ENCODE measurements at regions not wholly inside any gene's neighbourhood (a gene's known extent, or its start where the extent isn't known, plus 50 kb on each side); places are given as distances from the start of the nearest gene placed in this dataset.

DNA sequence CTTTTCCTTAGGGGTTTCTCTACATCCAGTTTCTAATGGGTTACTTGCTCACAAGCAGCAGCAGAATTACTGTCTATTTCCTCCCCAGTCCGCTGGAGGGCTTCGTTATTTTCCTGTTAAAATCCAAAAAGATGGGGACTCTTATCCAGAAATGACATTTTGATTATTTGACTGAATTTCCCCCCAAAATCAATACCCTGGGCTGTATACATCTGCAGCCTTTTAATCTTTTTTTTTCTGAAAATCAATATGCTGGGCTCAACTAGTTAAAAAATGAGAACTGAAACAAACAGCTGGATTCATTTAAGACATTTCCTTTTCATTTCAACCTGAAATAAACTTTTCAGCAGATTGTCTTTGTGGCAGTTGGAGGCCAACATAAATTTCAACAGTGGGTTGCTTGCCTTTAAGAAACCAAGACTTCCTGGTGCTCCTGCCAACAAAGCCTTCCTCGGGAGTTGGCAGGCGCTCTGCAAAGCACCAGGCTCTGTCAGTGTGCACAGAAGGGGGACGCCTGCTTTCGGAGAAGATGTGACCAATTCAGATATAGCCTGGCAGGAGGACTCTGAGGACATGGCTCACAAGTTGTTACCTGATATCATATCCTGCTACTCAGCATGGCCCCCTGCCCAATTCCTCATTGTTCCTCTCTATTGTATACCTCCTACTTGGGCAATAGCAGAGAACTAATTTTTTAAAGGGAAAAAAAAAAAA, 204.7 kb upstream of the ARG1 start:
- peak overlapping the region; percentile 97 for H3K27ac Mint-ChIP-seq
- no peaks in the 10 kb centered on the region for H3K27me3 Mint-ChIP-seq
- peak overlapping the region in 1 of 5 experiments; percentile 44 for H3K4me3 ChIP-seq (ENCODE audit: control extremely low read depth in 1 of 5, extremely low read depth in 1 of 5, insufficient read depth in 1 of 5, low read depth in 2 of 5, low read length in 4 of 5)
- no peaks in the 10 kb centered on the region for H3K36me3 ChIP-seq (replicated peaks in 1 of 2; ENCODE audit: control extremely low read depth in 1 of 2, control insufficient read depth in 1 of 2, extremely low read depth in 1 of 2, insufficient read depth in 2 of 2, low read length in 1 of 2)
- no peaks in the 10 kb centered on the region for H3K9me3 Mint-ChIP-seq (ENCODE audit: insufficient read depth)
- H3K27me3 ChIP-seq (replicated peaks in 1 of 4; ENCODE audit: control extremely low read depth in 1 of 4, control insufficient read depth in 3 of 4, insufficient read depth in 4 of 4, low read length in 3 of 4) = no peaks in the 10 kb centered on the region
- H3K4me1 ChIP-seq (ENCODE audit: control insufficient read depth in 2 of 2, insufficient read depth in 2 of 2, low read length in 2 of 2) = peaks cover 36 to 39% of the 10 kb centered on the region in 2 donors
- ATAC-seq (ENCODE audit: low read depth) = peak; percentile 60
- 0% methylated on average over 6 of the region's 6 CpGs for WGBS (ENCODE audit: insufficient coverage)
- DNase-seq = peak; percentile 44
- peaks cover 39% of the 10 kb centered on the region for H3K4me1 Mint-ChIP-seq
- intact Hi-C loops (cut with micrococcal nuclease) = no loop called here
- peak overlapping the region; percentile 73 for H3K4me2 ChIP-seq (replicated peaks; ENCODE audit: low read depth, low read length, poor library complexity, severe bottlenecking)
- peak overlapping the region; percentile 35 for H3K9ac ChIP-seq (ENCODE audit: low read length)
- H3K27ac ChIP-seq (ENCODE audit: low read length in 2 of 2) = peak overlapping the region; percentile 43
- no peak for TF ChIP-seq EZH2 (IDR thresholded peaks at IDR 0.05; ENCODE audit: borderline replicate concordance, insufficient read depth, low read depth, low read length, poor library complexity, severe bottlenecking)
- TF ChIP-seq, protein P1, sequence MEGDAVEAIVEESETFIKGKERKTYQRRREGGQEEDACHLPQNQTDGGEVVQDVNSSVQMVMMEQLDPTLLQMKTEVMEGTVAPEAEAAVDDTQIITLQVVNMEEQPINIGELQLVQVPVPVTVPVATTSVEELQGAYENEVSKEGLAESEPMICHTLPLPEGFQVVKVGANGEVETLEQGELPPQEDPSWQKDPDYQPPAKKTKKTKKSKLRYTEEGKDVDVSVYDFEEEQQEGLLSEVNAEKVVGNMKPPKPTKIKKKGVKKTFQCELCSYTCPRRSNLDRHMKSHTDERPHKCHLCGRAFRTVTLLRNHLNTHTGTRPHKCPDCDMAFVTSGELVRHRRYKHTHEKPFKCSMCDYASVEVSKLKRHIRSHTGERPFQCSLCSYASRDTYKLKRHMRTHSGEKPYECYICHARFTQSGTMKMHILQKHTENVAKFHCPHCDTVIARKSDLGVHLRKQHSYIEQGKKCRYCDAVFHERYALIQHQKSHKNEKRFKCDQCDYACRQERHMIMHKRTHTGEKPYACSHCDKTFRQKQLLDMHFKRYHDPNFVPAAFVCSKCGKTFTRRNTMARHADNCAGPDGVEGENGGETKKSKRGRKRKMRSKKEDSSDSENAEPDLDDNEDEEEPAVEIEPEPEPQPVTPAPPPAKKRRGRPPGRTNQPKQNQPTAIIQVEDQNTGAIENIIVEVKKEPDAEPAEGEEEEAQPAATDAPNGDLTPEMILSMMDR (IDR thresholded peaks at IDR 0.05) = no peak
- ChIA-PET CTCF (interaction anchor here (1.3 kb wide), 1 partner anchor 169 kb away, joined by 3 read pairs; no protein-coding TSS in a partner anchor), POLR2A (no interaction called here)
- H3K79me2 ChIP-seq (ENCODE audit: control insufficient read depth, insufficient read depth, low read length) = no peaks in the 10 kb centered on the region
- peak overlapping the region; percentile 70 for H2AFZ ChIP-seq (ENCODE audit: insufficient read depth, low read depth, low read length, poor library complexity, severe bottlenecking)
- no peaks in the 10 kb centered on the region for H3K9me3 ChIP-seq (ENCODE audit: control extremely low read depth in 1 of 3, control insufficient read depth in 2 of 3, insufficient read depth in 1 of 3, low read length in 2 of 3)
- no peaks in the 10 kb centered on the region for H4K20me1 ChIP-seq (ENCODE audit: control insufficient read depth, insufficient read depth, low read length, poor library complexity, severe bottlenecking)
- peak overlapping the region; percentile 85 for H3K4me3 Mint-ChIP-seq

DNA sequence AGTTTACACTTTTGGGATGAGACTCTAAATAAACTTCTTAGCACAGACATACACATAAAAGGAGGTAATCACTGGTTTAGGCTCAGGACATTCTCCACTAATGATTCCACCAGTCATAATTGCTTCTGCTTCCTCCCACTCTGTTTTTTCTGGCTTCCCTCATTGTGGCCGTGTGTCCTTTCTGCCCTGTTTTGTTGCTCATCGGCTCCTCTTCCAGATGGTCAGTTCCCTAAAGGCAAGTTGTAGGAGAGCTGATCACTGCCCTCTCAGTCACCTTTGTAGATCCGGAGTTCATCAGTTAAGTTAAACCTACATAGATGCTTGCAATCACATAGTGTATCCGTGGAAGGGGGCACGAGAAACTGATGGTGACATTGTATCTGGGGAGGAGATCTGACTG, 200.5 kb upstream of the ARG1 start:
- Histone ChIP-seq H3K27ac (ENCODE audit: low read length in 2 of 2) (no peak overlapping the region), H3K4me1 (ENCODE audit: control insufficient read depth in 2 of 2, insufficient read depth in 2 of 2, low read length in 2 of 2) (peaks cover 24% of the 10 kb centered on the region in 2 donors), H3K79me2 (ENCODE audit: control insufficient read depth, insufficient read depth, low read length) (no peaks in the 10 kb centered on the region), H3K9ac (ENCODE audit: low read length) (no peak overlapping the region), H3K4me2 (replicated peaks; ENCODE audit: low read depth, low read length, poor library complexity, severe bottlenecking) (no peak overlapping the region), H3K36me3 (replicated peaks in 1 of 2; ENCODE audit: control extremely low read depth in 1 of 2, control insufficient read depth in 1 of 2, extremely low read depth in 1 of 2, insufficient read depth in 2 of 2, low read length in 1 of 2) (no peaks in the 10 kb centered on the region), H4K20me1 (ENCODE audit: control insufficient read depth, insufficient read depth, low read length, poor library complexity, severe bottlenecking) (no peaks in the 10 kb centered on the region), H2AFZ (ENCODE audit: insufficient read depth, low read depth, low read length, poor library complexity, severe bottlenecking) (no peak overlapping the region), H3K9me3 (ENCODE audit: control extremely low read depth in 1 of 3, control insufficient read depth in 2 of 3, insufficient read depth in 1 of 3, low read length in 2 of 3) (no peaks in the 10 kb centered on the region), H3K27me3 (replicated peaks in 1 of 4; ENCODE audit: control extremely low read depth in 1 of 4, control insufficient read depth in 3 of 4, insufficient read depth in 4 of 4, low read length in 3 of 4) (no peaks in the 10 kb centered on the region), H3K4me3 (ENCODE audit: control extremely low read depth in 1 of 5, extremely low read depth in 1 of 5, insufficient read depth in 1 of 5, low read depth in 2 of 5, low read length in 4 of 5) (no peak overlapping the region)
- Mint-ChIP-seq H3K27me3 (no peaks in the 10 kb centered on the region), H3K4me3 (no peak overlapping the region), H3K9me3 (ENCODE audit: insufficient read depth) (no peaks in the 10 kb centered on the region), H3K27ac (no peak overlapping the region), H3K4me1 (peaks cover 22% of the 10 kb centered on the region)
- no peak for DNase-seq
- POLR2A ChIA-PET = no interaction called here
- CTCF ChIA-PET = no interaction called here
- 95% methylated on average over 2 of the region's 5 CpGs for WGBS (ENCODE audit: insufficient coverage)
- intact Hi-C loops (cut with micrococcal nuclease) = no loop called here
- no peak for ATAC-seq (ENCODE audit: low read depth)
- no peak for TF ChIP-seq EZH2 (IDR thresholded peaks at IDR 0.05; ENCODE audit: borderline replicate concordance, insufficient read depth, low read depth, low read length, poor library complexity, severe bottlenecking)
- TF ChIP-seq, protein P1 (IDR thresholded peaks at IDR 0.05) = no peak

Measured in B cell (primary cell).